ENCODE measurements at regions not wholly inside any gene's neighbourhood (a gene's known extent, or its start where the extent isn't known, plus 50 kb on each side); places are given as distances from the start of the nearest gene placed in this dataset.

DNA sequence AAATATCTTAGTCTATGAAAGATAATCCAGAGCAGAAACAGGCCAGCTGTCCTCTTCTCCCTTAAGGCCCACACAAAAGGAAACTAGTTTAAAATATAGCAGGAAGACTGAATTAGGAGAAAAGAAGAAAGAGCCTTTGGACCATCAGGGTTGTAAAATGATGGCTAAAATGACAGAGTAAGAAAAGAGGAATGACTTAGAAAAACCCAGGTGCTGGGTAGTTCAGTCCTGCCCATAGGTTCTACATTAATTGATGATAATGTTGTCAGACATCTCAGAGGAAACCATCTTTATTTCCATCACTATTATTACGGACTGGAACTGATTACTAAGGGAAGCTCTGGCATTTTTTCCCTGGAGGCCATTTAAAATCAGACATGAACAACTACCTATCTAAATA lies 142.8 kb upstream of the STT3B start:
- POLR2A ChIA-PET, result no interaction called here
- Mint-ChIP-seq H3K4me3 (ENCODE audit: unreplicated experiment) (no peak overlapping the region), H3K27me3 (ENCODE audit: insufficient read depth, unreplicated experiment) (no peaks in the 10 kb centered on the region), H3K27ac (ENCODE audit: unreplicated experiment) (no peak overlapping the region), H3K9me3 (ENCODE audit: unreplicated experiment) (peaks cover 33% of the 10 kb centered on the region), H3K36me3 (ENCODE audit: insufficient read depth, unreplicated experiment) (no peaks in the 10 kb centered on the region), H3K4me1 (ENCODE audit: low read depth, unreplicated experiment) (no peaks in the 10 kb centered on the region)
- no peak for DNase-seq
- BruUV-seq (replicated peaks), result no TSS peak
- CTCF ChIA-PET, result no interaction called here
- Histone ChIP-seq H3K9me3 (peaks cover 6% of the 10 kb centered on the region; the same call in 1 of the 2 replicates), H3K4me1 (no peaks in the 10 kb centered on the region), H3K36me3 (ENCODE audit: control insufficient read depth, insufficient read depth, low read length) (no peaks in the 10 kb centered on the region), H3K27me3 (replicated peaks; ENCODE audit: control insufficient read depth, insufficient read depth, low read length) (no peaks in the 10 kb centered on the region), H3K4me3 (ENCODE audit: low read depth, low read length) (no peak overlapping the region)
- TF ChIP-seq, protein P1, sequence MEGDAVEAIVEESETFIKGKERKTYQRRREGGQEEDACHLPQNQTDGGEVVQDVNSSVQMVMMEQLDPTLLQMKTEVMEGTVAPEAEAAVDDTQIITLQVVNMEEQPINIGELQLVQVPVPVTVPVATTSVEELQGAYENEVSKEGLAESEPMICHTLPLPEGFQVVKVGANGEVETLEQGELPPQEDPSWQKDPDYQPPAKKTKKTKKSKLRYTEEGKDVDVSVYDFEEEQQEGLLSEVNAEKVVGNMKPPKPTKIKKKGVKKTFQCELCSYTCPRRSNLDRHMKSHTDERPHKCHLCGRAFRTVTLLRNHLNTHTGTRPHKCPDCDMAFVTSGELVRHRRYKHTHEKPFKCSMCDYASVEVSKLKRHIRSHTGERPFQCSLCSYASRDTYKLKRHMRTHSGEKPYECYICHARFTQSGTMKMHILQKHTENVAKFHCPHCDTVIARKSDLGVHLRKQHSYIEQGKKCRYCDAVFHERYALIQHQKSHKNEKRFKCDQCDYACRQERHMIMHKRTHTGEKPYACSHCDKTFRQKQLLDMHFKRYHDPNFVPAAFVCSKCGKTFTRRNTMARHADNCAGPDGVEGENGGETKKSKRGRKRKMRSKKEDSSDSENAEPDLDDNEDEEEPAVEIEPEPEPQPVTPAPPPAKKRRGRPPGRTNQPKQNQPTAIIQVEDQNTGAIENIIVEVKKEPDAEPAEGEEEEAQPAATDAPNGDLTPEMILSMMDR (IDR thresholded peaks at IDR 0.05; ENCODE audit: insufficient read depth in 1 of 2, low read depth in 1 of 2, low read length in 1 of 2, severe bottlenecking in 1 of 2, unreplicated experiment in 1 of 2), result no peak
- intact Hi-C loops (cut with micrococcal nuclease; ENCODE audit: unreplicated experiment), result no loop called here

DNA sequence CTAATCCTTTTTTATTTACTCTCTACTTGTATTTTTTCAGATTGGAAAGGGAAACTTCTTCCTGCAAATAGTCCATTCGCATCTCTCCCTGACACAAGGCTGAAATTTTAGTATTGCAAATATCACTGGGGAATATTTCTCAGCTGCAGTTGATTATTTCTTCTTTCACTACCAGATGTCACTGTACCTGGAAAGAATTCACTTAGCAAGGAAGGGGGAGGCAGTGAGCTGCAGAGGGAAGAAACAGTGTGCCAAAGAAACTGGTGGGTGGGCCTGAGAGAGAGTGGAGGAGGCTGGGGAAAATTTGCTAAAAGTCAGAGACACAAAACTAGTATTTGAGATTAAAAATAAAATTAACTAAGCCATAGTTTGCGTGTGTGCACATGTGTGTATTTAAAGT lies 142.3 kb upstream of the STT3B start:
- POLR2A ChIA-PET, result no interaction called here

DNA sequence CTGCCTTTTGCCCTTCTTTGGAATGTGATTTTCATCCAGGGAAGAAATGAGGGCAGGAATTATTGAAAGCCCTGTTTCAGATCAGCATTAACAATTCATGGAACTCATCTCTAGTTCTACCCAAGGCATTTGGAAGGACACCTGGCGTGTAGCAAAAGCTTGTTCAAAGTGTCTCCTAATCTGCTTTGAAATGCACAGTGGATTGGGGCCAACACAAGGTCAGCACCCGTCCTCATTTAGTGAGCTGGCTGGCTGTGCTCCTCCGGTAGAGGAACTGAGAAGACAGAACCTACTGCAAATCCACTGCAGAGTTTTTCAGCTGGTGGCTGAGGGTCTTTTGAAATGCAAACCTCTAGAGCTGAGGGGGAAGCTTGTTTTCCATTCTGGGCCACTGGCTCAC lies 141.6 kb upstream of the STT3B start:
- peaks cover 27% of the 10 kb centered on the region for H3K9me3 Mint-ChIP-seq (ENCODE audit: unreplicated experiment)
- H3K27ac Mint-ChIP-seq (ENCODE audit: unreplicated experiment), result no peak overlapping the region
- no peaks in the 10 kb centered on the region for H3K36me3 ChIP-seq (ENCODE audit: control insufficient read depth, insufficient read depth, low read length)
- H3K27me3 ChIP-seq (replicated peaks; ENCODE audit: control insufficient read depth, insufficient read depth, low read length), result no peaks in the 10 kb centered on the region
- intact Hi-C loops (cut with micrococcal nuclease; ENCODE audit: unreplicated experiment), result no loop called here
- H3K4me3 ChIP-seq (ENCODE audit: low read depth, low read length), result no peak overlapping the region
- H3K9me3 ChIP-seq, result peaks cover 6% of the 10 kb centered on the region; the same call in 1 of the 2 replicates
- no TSS peak for BruUV-seq (replicated peaks)
- DNase-seq, result no peak
- H3K4me1 ChIP-seq, result no peaks in the 10 kb centered on the region
- ChIA-PET CTCF (no interaction called here), POLR2A (no interaction called here)
- H3K4me1 Mint-ChIP-seq (ENCODE audit: low read depth, unreplicated experiment), result no peaks in the 10 kb centered on the region
- no peaks in the 10 kb centered on the region for H3K27me3 Mint-ChIP-seq (ENCODE audit: insufficient read depth, unreplicated experiment)
- H3K4me3 Mint-ChIP-seq (ENCODE audit: unreplicated experiment), result no peak overlapping the region
- TF ChIP-seq, protein P1 (IDR thresholded peaks at IDR 0.05; ENCODE audit: insufficient read depth in 1 of 2, low read depth in 1 of 2, low read length in 1 of 2, severe bottlenecking in 1 of 2, unreplicated experiment in 1 of 2), result no peak
- H3K36me3 Mint-ChIP-seq (ENCODE audit: insufficient read depth, unreplicated experiment), result no peaks in the 10 kb centered on the region

More for the DNA sequence above, 142.3 kb upstream of the STT3B start:
- Histone ChIP-seq H3K4me1 (no peaks in the 10 kb centered on the region), H3K36me3 (ENCODE audit: control insufficient read depth, insufficient read depth, low read length) (no peaks in the 10 kb centered on the region), H3K27me3 (replicated peaks; ENCODE audit: control insufficient read depth, insufficient read depth, low read length) (no peaks in the 10 kb centered on the region), H3K4me3 (ENCODE audit: low read depth, low read length) (no peak overlapping the region), H3K9me3 (peaks cover 6% of the 10 kb centered on the region; the same call in 1 of the 2 replicates)
- Mint-ChIP-seq H3K27me3 (ENCODE audit: insufficient read depth, unreplicated experiment) (no peaks in the 10 kb centered on the region), H3K4me1 (ENCODE audit: low read depth, unreplicated experiment) (no peaks in the 10 kb centered on the region), H3K4me3 (ENCODE audit: unreplicated experiment) (no peak overlapping the region), H3K27ac (ENCODE audit: unreplicated experiment) (no peak overlapping the region), H3K36me3 (ENCODE audit: insufficient read depth, unreplicated experiment) (no peaks in the 10 kb centered on the region), H3K9me3 (ENCODE audit: unreplicated experiment) (peaks cover 33% of the 10 kb centered on the region)
- no peak for DNase-seq
- intact Hi-C loops (cut with micrococcal nuclease; ENCODE audit: unreplicated experiment), result no loop called here
- BruUV-seq (replicated peaks), result no TSS peak
- TF ChIP-seq, protein P1 (IDR thresholded peaks at IDR 0.05; ENCODE audit: insufficient read depth in 1 of 2, low read depth in 1 of 2, low read length in 1 of 2, severe bottlenecking in 1 of 2, unreplicated experiment in 1 of 2), result no peak
- CTCF ChIA-PET, result no interaction called here
